Upper lobe of left lung (tissue), 4 donors: ENCODE measurements at regions not wholly inside any gene's neighbourhood (a gene's known extent, or its start where the extent isn't known, plus 50 kb on each side); places are given as distances from the start of the nearest gene placed in this dataset.

Experiments
- CTCF ChIP-seq, 6 experiments: fragments of 450-650 bp in 4 of 6; fragments of 200-600 bp in 2 of 6; sonication (generic) in 2 of 6; IDR thresholded peaks; one replicate each; pipeline ENCODE4 v1.5.1; 2016 to 2019; ENCODE audit warnings: antibody characterized with exemption in 6 of 6
- EP300 ChIP-seq, 4 donors: sonication (generic); formaldehyde crosslinking; IDR thresholded peaks; one replicate each; pipeline ENCODE4 v1.5.1; 2017; ENCODE audit warnings: antibody characterized with exemption in 4 of 4, control low read depth in 2 of 4
- POLR2A ChIP-seq, 4 donors: fragments of 450-650 bp; IDR thresholded peaks; one replicate each; pipeline ENCODE4 v1.5.1; 2016 to 2017; ENCODE audit warnings: antibody characterized with exemption in 4 of 4, mild to moderate bottlenecking in 2 of 4
- POLR2AphosphoS5 ChIP-seq, 2 donors: sonication (generic); formaldehyde crosslinking; IDR thresholded peaks; one replicate each; pipeline ENCODE4 v1.5.1; 2017; ENCODE audit warnings: antibody characterized with exemption in 2 of 2

DNA sequence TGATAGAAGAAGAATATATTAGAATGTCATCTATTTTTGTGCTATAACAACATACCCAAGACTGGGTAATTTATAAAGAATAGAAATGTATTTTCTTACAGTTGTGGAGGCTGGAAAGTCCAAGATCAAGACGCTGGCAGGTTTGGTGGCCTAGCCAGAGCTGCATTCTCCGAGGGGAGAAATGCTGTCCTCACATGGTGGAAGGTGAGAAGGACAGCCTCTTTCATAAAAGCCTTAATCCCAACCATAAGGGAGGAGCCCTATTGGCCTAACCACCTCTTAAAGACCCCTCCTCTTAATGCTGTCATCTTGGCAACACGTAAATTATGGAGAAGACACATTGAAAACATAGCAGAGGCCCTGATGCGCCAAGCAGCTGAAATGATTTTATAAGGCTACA lies 60.1 kb upstream of the KAZN start:
- TF ChIP-seq CTCF (IDR thresholded peaks at IDR 0.05) (no peak), POLR2A (IDR thresholded peaks at IDR 0.05) (no peak), EP300 (IDR thresholded peaks at IDR 0.05) (no peak), POLR2AphosphoS5 (IDR thresholded peaks at IDR 0.05) (no peak)
